Calu3 (cell line): ENCODE measurements at regions not wholly inside any gene's neighbourhood (a gene's known extent, or its start where the extent isn't known, plus 50 kb on each side); places are given as distances from the start of the nearest gene placed in this dataset.
"Not testable (repeated sequence)": the region's sequence is repeated elsewhere in the genome, so short reads cannot be mapped to it uniquely, and the experiment has no call there.

Source experiments
- BruUV-seq: library from RNA; stranded (reverse); fragments of 400-500 nt; replicated peaks from 2 replicates; lab custom pipeline; 2021; lab: Mats Ljungman, UMichigan
- CTCF ChIA-PET: fragments of 300-600 bp; sonication (Branson Sonifier 250); formaldehyde crosslinking; loops from one replicate; lab custom pipeline; 2022; ENCODE audit warnings: antibody characterized with exemption; lab: Charles Lee
- DNase-seq: peaks from one replicate; pipeline ENCODE4 v3.0.0; 2022
- H3K27ac Mint-ChIP-seq: one replicate; pipeline ENCODE4 v1.8.0; 2022; ENCODE audit warnings: mixed read lengths; ENCODE audit not compliant: unreplicated experiment
- H3K27me3 Mint-ChIP-seq: one replicate; pipeline ENCODE4 v1.8.0; 2022; ENCODE audit warnings: mixed read lengths; ENCODE audit not compliant: unreplicated experiment
- H3K36me3 Mint-ChIP-seq: one replicate; pipeline ENCODE4 v1.8.0; 2022; ENCODE audit warnings: mild to moderate bottlenecking, moderate library complexity, mixed read lengths; ENCODE audit not compliant: insufficient read depth, unreplicated experiment
- H3K4me1 Mint-ChIP-seq: one replicate; pipeline ENCODE4 v1.8.0; 2022; ENCODE audit warnings: mild to moderate bottlenecking, low read depth, mixed read lengths; ENCODE audit not compliant: unreplicated experiment
- H3K4me3 Mint-ChIP-seq: one replicate; pipeline ENCODE4 v1.8.0; 2022; ENCODE audit warnings: mild to moderate bottlenecking, low read depth, moderate library complexity, mixed read lengths; ENCODE audit not compliant: unreplicated experiment
- H3K9me3 Mint-ChIP-seq: one replicate; pipeline ENCODE4 v1.8.0; 2022; ENCODE audit warnings: low read depth, mixed read lengths; ENCODE audit not compliant: unreplicated experiment
- intact Hi-C: fragments of 100-400 bp; cut with micrococcal nuclease; formaldehyde crosslinking; loops from one replicate; pipeline ENCODE4 v1.10.0; 2022; ENCODE audit not compliant: unreplicated experiment
- TF ChIP-seq, protein P1 (sequence below): fragments of 200-600 bp; IDR thresholded peaks from one replicate; pipeline ENCODE4 v1.8.0; 2022; ENCODE audit warnings: antibody characterized with exemption; ENCODE audit not compliant: unreplicated experiment

DNA sequence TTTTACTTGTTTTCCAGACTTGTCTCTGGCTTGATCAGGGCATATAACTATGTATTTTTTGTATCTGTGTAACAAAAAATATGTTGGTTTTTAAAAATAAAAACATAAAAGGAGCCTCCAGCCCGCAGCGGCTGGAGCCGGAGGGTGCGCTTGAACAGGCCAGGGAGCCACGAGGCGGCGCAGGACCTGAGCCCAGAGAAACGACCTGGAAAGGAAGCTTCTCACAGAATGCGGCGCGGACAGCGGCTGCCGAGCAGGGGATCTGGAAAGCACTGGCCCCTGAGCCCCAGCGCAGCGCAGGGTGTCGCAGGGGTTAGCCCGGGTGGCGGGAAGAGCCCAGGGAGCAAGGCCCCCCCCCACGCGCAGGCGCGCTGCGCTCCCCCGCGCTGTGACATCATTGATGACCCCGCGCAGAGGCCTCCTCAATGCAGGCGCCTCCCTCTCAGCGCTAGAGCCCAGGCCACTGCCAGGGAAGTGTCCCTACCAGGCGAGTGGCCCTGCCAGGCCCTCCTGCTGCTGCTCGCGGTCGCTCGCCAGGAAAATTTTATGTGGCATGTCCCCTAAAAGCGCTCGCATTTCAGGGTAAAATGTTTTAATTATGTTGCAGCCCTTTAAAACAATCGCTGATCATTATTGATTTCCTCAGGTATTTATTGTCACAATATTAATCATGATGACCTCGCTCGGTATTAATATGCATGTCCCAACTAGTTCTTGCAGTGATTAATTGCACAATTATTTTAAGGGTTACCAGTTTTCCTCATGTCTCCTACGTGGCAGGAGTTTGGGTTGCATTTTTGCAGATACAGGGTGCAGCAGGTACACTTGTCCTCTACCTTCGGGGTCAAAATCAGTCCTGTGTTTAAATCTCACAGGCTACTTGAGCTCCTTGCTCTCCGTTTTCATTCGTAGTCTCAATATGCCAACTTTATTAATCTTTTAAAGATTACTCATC is 134.2 kb downstream of the USP22 start:
- CTCF ChIA-PET: no interaction called here

GRCh38 chr17:20914658-20915057 is 128.2 kb downstream of the USP22 start:
- DNase-seq: no peak
- Mint-ChIP-seq H3K36me3 (no peaks in the 10 kb centered on the region), H3K4me3 (no peak overlapping the region), H3K27ac (no peak overlapping the region), H3K27me3 (no peaks in the 10 kb centered on the region), H3K9me3 (no peaks in the 10 kb centered on the region), H3K4me1 (no peaks in the 10 kb centered on the region)
- CTCF ChIA-PET: interaction anchor here (0.7 kb wide), 1 partner anchor 23 kb away, joined by 3 read pairs; no protein-coding TSS in a partner anchor
- BruUV-seq: no TSS peak
- TF ChIP-seq, protein P1, sequence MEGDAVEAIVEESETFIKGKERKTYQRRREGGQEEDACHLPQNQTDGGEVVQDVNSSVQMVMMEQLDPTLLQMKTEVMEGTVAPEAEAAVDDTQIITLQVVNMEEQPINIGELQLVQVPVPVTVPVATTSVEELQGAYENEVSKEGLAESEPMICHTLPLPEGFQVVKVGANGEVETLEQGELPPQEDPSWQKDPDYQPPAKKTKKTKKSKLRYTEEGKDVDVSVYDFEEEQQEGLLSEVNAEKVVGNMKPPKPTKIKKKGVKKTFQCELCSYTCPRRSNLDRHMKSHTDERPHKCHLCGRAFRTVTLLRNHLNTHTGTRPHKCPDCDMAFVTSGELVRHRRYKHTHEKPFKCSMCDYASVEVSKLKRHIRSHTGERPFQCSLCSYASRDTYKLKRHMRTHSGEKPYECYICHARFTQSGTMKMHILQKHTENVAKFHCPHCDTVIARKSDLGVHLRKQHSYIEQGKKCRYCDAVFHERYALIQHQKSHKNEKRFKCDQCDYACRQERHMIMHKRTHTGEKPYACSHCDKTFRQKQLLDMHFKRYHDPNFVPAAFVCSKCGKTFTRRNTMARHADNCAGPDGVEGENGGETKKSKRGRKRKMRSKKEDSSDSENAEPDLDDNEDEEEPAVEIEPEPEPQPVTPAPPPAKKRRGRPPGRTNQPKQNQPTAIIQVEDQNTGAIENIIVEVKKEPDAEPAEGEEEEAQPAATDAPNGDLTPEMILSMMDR: no peak
- intact Hi-C loops: no loop called here

More for the DNA sequence above, 134.2 kb downstream of the USP22 start:
- Mint-ChIP-seq H3K4me1 (peaks cover 3% of the 10 kb centered on the region), H3K4me3 (peak overlapping the region; percentile 58), H3K27ac (no peak overlapping the region), H3K9me3 (no peaks in the 10 kb centered on the region), H3K36me3 (peaks cover 5% of the 10 kb centered on the region), H3K27me3 (peaks cover 6% of the 10 kb centered on the region)
- peak; percentile 83 for DNase-seq
- intact Hi-C loops: no loop called here
- BruUV-seq: no TSS peak
- TF ChIP-seq, protein P1: no peak

DNA sequence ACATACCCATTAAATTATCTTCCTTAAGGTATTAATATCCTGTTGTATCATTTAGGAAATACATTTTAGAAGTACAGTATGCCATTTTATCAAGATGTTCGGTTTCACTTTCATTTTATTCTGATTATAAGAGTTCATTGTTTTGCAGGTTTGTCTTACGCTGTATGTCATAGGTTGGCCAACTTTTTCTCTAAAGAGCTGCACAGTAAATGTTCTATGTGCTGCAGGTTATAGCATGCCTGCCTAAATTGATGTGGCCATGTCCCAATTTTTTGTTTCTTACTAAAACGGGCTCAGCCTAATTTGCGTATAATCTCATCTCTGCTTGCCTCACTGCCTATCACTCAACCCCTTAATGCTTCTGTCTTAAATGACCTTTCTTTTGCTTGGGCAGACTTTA is 126.4 kb downstream of the USP22 start:
- CTCF ChIA-PET: interaction anchor here (0.5 kb wide), 1 partner anchor 141 kb away, joined by 4 read pairs; no protein-coding TSS in a partner anchor
- no peaks in the 10 kb centered on the region for H3K36me3 Mint-ChIP-seq
- no peak overlapping the region for H3K4me3 Mint-ChIP-seq
- no peak for DNase-seq
- no peaks in the 10 kb centered on the region for H3K9me3 Mint-ChIP-seq
- TF ChIP-seq, protein P1: no peak
- no peaks in the 10 kb centered on the region for H3K4me1 Mint-ChIP-seq
- no peak overlapping the region for H3K27ac Mint-ChIP-seq
- no peaks in the 10 kb centered on the region for H3K27me3 Mint-ChIP-seq
- BruUV-seq: no TSS peak
- intact Hi-C loops: no loop called here

DNA sequence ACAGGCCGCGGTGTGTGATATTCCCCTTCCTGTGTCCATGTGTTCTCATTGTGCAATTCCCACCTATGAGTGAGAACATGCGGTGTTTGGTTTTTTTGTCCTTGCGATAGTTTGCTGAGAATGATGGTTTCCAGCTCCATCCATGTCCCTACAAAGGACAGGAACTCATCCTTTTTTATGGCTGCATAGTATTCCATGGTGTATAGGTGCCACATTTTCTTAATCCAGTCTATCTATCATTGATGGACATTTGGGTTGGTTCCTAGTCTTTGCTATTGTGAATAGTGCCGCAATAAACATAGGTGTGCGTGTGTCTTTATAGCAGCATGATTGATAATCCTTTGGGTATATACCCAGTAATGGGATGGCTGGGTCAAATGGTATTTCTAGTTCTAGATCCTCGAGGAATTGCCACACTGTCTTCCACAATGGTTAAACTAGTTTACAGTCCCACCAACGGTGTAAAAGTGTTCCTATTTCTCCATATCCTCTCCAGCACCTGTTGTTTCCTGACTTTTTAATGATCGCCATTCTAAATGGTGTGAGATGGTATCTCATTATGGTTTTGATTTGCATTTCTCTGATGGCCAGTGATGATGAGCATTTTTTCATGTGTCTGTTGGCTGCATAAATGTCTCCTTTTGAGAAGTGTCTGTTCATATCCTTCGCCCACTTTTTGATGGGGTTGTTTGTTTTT is 125.1 kb downstream of the USP22 start:
- DNase-seq, CTCF ChIA-PET, H3K9me3 Mint-ChIP-seq, H3K36me3 Mint-ChIP-seq, H3K4me1 Mint-ChIP-seq, H3K27me3 Mint-ChIP-seq, BruUV-seq, intact Hi-C loops, H3K27ac Mint-ChIP-seq, H3K4me3 Mint-ChIP-seq: not testable (repeated sequence)
